ENCODE measurements at regions not wholly inside any gene's neighbourhood (a gene's known extent, or its start where the extent isn't known, plus 50 kb on each side); places are given as distances from the start of the nearest gene placed in this dataset.
"Not testable (repeated sequence)": the region's sequence is repeated elsewhere in the genome, so short reads cannot be mapped to it uniquely, and the experiment has no call there.

GRCh38 chr3:35295906-35296305 lies 343.4 kb upstream of the ARPP21 start:
- Mint-ChIP-seq H3K4me1 (no peaks in the 10 kb centered on the region), H3K36me3 (ENCODE audit: low read depth) (no peaks in the 10 kb centered on the region), H3K9me3 (no peaks in the 10 kb centered on the region), H3K4me3 (no peak overlapping the region), H3K27ac (ENCODE audit: unreplicated experiment) (no peak overlapping the region), H3K27me3 (ENCODE audit: low read depth) (no peaks in the 10 kb centered on the region)
- no peak for TF ChIP-seq CTCF (conservative IDR thresholded peaks at IDR 0.05)
- DNase-seq (ENCODE audit: low read depth, low spot score): no peak

- Mint-ChIP-seq H3K36me3 (ENCODE audit: low read depth) (no peaks in the 10 kb centered on the region), H3K4me1 (no peaks in the 10 kb centered on the region), H3K27me3 (ENCODE audit: low read depth) (no peaks in the 10 kb centered on the region), H3K27ac (ENCODE audit: unreplicated experiment) (no peak overlapping the region), H3K9me3 (no peaks in the 10 kb centered on the region), H3K4me3 (no peak overlapping the region)
- TF ChIP-seq CTCF (conservative IDR thresholded peaks at IDR 0.05): no peak
- DNase-seq (ENCODE audit: low read depth, low spot score): no peak
Measured at GRCh38 chr3:35296533-35296932, 342.8 kb upstream of the ARPP21 start.

DNA sequence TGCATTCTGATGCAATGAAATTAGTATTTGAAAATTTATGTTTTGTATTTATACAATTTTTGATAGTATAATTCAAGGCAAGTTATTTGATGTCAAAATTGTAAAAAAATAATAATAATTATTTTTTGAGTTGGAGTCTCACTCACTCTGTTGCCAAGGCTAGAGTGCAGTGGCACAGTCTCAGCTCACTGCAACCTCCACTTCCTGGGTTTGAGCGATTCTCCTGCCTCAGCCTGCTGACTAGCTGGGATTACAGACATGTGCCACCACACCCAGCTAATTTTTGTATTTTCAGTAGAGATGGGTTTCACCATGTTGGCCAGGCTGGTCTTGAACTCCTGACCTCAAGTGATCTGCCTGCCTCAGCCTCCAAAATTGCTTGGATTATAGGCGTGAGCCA lies 342.4 kb upstream of the ARPP21 start:
- not testable (repeated sequence) for H3K9me3 Mint-ChIP-seq; H3K36me3 Mint-ChIP-seq (ENCODE audit: low read depth); H3K4me3 Mint-ChIP-seq; H3K4me1 Mint-ChIP-seq; H3K27me3 Mint-ChIP-seq (ENCODE audit: low read depth); DNase-seq (ENCODE audit: low read depth, low spot score); H3K27ac Mint-ChIP-seq (ENCODE audit: unreplicated experiment)

DNA sequence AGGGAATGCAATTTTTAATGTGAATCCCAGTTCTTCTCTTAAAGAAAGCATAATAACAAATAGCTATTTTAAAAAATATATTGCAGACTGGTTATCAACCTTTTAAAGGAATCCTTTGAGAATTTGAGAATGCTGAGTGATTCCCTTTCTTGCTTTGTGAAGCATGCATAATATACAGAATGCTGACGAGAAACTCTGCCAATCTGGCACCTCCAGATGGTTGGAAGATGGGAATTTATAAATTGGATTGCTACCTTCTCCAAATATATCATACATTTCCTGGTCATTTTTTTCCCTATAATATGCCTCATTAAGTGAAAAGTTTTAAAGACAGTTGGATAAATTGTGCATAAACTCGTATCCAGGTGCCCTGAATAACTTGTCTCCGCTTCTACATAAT lies 333.9 kb upstream of the ARPP21 start:
- no peaks in the 10 kb centered on the region for H3K9me3 Mint-ChIP-seq
- H3K4me1 Mint-ChIP-seq: no peaks in the 10 kb centered on the region
- no peaks in the 10 kb centered on the region for H3K27me3 Mint-ChIP-seq (ENCODE audit: low read depth)
- no peak for TF ChIP-seq CTCF (conservative IDR thresholded peaks at IDR 0.05)
- no peaks in the 10 kb centered on the region for H3K36me3 Mint-ChIP-seq (ENCODE audit: low read depth)
- DNase-seq (ENCODE audit: low read depth, low spot score): no peak
- no peak overlapping the region for H3K27ac Mint-ChIP-seq (ENCODE audit: unreplicated experiment)
- no peak overlapping the region for H3K4me3 Mint-ChIP-seq

GRCh38 chr3:35307296-35307695 lies 332.0 kb upstream of the ARPP21 start:
- TF ChIP-seq CTCF (conservative IDR thresholded peaks at IDR 0.05): no peak
- Mint-ChIP-seq H3K27ac (ENCODE audit: unreplicated experiment) (no peak overlapping the region), H3K4me1 (no peaks in the 10 kb centered on the region), H3K4me3 (no peak overlapping the region), H3K9me3 (no peaks in the 10 kb centered on the region), H3K36me3 (ENCODE audit: low read depth) (no peaks in the 10 kb centered on the region), H3K27me3 (ENCODE audit: low read depth) (no peaks in the 10 kb centered on the region)
- DNase-seq (ENCODE audit: low read depth, low spot score): no peak

DNA sequence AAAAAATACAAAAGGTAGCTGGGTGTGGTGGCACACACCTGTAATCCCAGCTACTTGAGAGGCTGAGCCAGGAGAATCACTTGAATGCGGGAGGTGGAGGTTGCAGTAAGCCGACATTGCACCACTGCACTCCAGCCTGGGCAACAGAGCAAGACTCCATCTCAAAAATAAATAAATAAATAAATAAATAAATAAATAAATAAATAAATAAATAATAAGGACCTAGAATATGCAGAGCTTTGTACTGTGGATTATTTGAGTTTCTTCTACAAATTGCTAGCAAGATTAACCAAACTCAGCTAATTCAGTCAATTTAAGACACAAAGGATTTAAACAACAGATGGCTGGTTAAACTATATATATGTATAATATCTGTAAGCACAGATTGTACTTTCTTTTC lies 322.5 kb upstream of the ARPP21 start:
- not testable (repeated sequence) for H3K4me3 Mint-ChIP-seq; H3K4me1 Mint-ChIP-seq; DNase-seq (ENCODE audit: low read depth, low spot score); H3K9me3 Mint-ChIP-seq; H3K27ac Mint-ChIP-seq (ENCODE audit: unreplicated experiment); H3K27me3 Mint-ChIP-seq (ENCODE audit: low read depth); H3K36me3 Mint-ChIP-seq (ENCODE audit: low read depth)
